Stimulated activated effector memory CD8-positive, alpha-beta T cell treated with anti-CD3 and anti-CD28 coated beads, Interleukin-12 subunit alpha, Interleukin-12 subunit beta, amount 100 ng/mL, for 72 hours (primary cell): ENCODE measurements at regions not wholly inside any gene's neighbourhood (a gene's known extent, or its start where the extent isn't known, plus 50 kb on each side); places are given as distances from the start of the nearest gene placed in this dataset.
"Not testable (repeated sequence)": the region's sequence is repeated elsewhere in the genome, so short reads cannot be mapped to it uniquely, and the experiment has no call there.

Source experiments
- ATAC-seq: fragments of 150-1000 bp; cut with Tn5 transposase; 2 replicates; pipeline ENCODE4 v1.10.0; 2021
- DNase-seq, 2 donors: peaks; one replicate each; pipeline ENCODE4 v3.0.0; 2021 to 2022; ENCODE audit warnings: low spot score in 2 of 2
- H3K27ac Mint-ChIP-seq: one replicate; pipeline ENCODE4 v1.8.0; 2022; ENCODE audit warnings: mild to moderate bottlenecking, mixed read lengths
- H3K36me3 Mint-ChIP-seq: one replicate; pipeline ENCODE4 v1.8.0; 2022; ENCODE audit warnings: mild to moderate bottlenecking, mixed read lengths
- H3K4me1 Mint-ChIP-seq: one replicate; pipeline ENCODE4 v1.8.0; 2022; ENCODE audit warnings: mixed read lengths
- H3K4me3 Mint-ChIP-seq: one replicate; pipeline ENCODE4 v1.8.0; 2022; ENCODE audit warnings: mild to moderate bottlenecking, mixed read lengths
- H3K9me3 Mint-ChIP-seq: one replicate; pipeline ENCODE4 v1.8.0; 2022; ENCODE audit warnings: mixed read lengths

DNA sequence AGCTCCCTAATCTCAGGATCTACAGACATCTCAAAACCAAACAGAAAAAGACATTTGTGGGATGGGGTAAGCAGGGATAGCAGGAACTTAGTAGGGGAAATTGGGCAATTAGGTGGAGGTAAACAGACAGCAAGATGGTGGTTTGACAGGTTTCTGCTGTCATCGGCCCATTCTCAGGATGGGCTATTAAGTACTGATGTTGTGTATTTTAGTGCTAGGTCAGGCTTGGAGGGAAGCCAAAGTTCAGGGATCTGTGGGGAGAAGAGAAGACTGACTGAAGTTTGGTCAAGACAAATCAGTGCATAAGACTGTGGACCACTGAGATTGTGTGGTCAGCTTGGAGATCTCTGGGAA lies 96.8 kb upstream of the THUMPD2 start:
- Mint-ChIP-seq H3K4me3 (no peak overlapping the region), H3K27ac (no peak overlapping the region), H3K4me1 (no peaks in the 10 kb centered on the region), H3K9me3 (peaks cover 4% of the 10 kb centered on the region), H3K36me3 (no peaks in the 10 kb centered on the region)
- ATAC-seq (no peak), DNase-seq (no peak)

DNA sequence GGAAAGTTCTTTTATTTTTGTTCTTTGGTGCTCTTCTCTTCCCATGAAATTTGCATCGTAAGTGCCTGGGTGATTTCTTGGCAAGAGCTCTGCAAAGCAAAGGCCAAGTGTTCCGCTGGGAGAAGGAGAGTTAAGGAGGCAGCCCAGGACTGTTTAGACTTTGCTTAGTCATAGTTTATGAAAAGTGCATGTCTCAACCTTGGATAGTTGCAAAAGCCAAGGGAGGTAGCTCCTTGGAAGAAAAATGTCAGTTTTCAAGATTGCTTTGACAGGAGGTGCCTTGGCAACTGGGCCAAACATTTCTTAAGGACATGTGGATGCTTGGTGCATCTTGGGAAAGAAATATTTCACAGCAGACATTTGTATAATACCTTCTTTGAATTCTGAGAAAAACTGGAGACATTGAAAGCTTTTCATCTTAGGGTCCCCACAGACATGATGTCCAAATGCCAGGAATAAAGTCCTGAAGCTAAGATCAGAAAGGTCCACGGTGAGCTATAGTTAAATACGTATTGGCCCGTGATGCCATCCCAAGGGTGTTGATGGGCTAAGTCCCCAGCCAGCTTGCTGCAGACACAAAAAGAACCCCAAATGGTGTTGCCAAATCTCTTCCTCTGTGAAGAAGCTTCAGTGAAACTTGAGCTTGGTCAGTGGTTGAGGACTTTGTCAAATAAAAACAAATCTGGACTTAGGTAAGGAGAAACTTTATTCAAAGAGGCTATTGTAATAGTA lies 96.3 kb upstream of the THUMPD2 start:
- no peak for DNase-seq
- no peak for ATAC-seq
- no peaks in the 10 kb centered on the region for H3K9me3 Mint-ChIP-seq
- H3K4me3 Mint-ChIP-seq: no peak overlapping the region
- no peak overlapping the region for H3K27ac Mint-ChIP-seq
- no peaks in the 10 kb centered on the region for H3K4me1 Mint-ChIP-seq
- no peaks in the 10 kb centered on the region for H3K36me3 Mint-ChIP-seq

DNA sequence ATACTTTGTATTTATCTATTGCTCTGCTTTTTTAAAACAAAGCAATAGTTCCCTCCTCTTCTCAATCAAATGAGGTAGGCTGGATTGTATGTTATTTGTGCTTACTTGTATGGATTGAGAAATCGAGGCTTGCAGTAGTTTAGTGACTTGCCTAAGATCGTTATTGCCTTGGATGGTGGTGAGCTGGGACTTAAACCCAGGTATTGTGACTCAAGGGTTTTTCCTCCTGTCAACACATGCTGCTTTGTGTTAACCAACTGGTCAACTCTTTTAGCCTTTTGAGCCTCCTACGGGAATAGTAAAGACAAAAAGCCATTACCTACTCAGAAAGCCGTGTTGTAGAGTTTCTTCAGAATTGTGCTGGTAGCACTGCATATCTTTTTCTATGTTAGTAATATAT lies 95.2 kb upstream of the THUMPD2 start:
- Mint-ChIP-seq H3K27ac (no peak overlapping the region), H3K4me1 (no peaks in the 10 kb centered on the region)

DNA sequence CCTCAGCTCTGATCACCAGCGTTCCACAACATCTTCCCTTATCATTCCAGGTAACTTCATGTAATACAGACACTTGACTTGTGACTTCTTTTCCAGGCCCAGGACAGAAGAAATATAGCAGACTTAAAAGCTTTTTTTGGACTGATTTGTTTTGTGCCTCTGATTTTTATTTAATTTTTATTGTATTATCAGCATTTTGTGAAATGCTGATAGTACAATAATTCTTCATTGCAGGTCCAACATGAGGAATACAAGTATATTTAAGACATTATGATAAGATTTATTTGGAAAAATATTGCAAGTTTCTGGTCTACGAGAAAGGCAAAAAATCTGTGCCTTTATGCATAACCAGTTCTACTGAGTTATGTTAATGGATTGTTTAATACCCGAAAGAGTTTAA lies 94.5 kb upstream of the THUMPD2 start:
- no peak overlapping the region for H3K4me3 Mint-ChIP-seq
- no peaks in the 10 kb centered on the region for H3K36me3 Mint-ChIP-seq
- H3K4me1 Mint-ChIP-seq: no peaks in the 10 kb centered on the region
- no peak for DNase-seq
- ATAC-seq: no peak
- no peaks in the 10 kb centered on the region for H3K9me3 Mint-ChIP-seq
- no peak overlapping the region for H3K27ac Mint-ChIP-seq

More for the DNA sequence above, 95.2 kb upstream of the THUMPD2 start:
- DNase-seq (no peak), ATAC-seq (no peak)
- no peaks in the 10 kb centered on the region for H3K9me3 Mint-ChIP-seq
- no peak overlapping the region for H3K4me3 Mint-ChIP-seq
- no peaks in the 10 kb centered on the region for H3K36me3 Mint-ChIP-seq

DNA sequence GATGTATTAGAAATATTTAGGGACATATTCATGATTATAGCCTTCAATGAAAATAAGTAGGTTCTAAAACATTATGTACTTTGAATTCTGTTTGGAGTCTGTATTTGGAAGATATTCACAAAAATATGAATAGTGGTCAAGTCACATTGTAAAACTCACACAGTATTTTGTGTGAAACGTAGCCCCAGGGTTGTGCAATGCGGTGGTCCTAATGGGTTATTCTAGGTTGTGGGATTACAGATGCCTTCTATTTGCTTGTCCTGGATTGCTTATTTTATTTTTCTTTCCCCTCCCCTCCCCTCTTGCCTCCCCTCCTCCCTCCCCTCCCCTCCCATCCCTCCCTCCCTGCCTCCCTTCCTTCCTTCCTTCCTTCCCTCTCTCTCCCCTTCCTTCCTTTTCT lies 93.7 kb upstream of the THUMPD2 start:
- no peak overlapping the region for H3K4me3 Mint-ChIP-seq
- no peak for ATAC-seq
- no peaks in the 10 kb centered on the region for H3K9me3 Mint-ChIP-seq
- no peak for DNase-seq
- no peak overlapping the region for H3K27ac Mint-ChIP-seq
- H3K4me1 Mint-ChIP-seq: no peaks in the 10 kb centered on the region
- H3K36me3 Mint-ChIP-seq: no peaks in the 10 kb centered on the region

DNA sequence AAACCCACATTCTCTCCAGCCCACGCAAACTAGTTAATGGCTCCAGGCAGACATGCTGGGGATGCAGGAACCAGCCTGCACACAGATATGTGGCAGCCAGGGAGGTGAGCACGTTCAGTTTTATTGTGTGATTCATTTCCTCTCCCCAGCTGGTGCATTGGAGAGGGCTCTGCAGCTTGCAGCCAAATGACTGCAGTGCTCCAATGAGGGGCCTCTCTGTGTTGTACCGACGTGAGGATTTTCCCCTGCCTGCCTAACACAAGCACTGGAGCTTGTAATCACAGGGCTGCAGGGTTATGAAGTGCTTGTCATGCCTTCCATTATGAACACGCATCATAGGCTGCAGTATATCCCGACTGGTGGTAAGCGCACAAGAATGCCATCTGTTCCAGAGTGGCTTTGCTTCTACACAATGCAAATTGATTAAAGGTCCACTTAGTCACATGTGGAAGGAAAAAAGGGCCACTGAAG lies 92.3 kb upstream of the THUMPD2 start:
- Mint-ChIP-seq H3K27ac (no peak overlapping the region), H3K9me3 (no peaks in the 10 kb centered on the region), H3K4me3 (no peak overlapping the region), H3K4me1 (no peaks in the 10 kb centered on the region), H3K36me3 (no peaks in the 10 kb centered on the region)
- peak; percentile 28 for ATAC-seq
- no peak for DNase-seq

DNA sequence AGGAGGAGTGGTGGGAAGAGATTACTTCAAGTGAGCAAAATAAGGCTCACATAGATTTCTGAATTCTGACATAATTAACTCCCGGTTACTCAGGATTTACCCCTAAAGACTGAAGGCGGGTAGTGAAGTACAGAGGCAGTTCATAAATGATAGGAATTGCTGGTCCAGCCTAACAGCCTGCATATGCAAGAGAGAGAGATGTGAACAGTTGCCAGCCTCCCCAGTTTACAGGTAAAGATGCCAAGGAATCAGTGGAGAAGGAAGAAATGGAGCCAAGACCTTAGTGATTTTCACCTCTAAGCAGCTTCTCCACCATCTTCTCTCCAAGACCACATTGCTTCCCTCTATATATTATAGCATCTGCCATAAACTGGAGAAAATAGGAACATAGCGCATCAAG lies 91.8 kb upstream of the THUMPD2 start:
- Mint-ChIP-seq H3K27ac (no peak overlapping the region), H3K36me3 (no peaks in the 10 kb centered on the region), H3K4me3 (no peak overlapping the region), H3K9me3 (no peaks in the 10 kb centered on the region), H3K4me1 (no peaks in the 10 kb centered on the region)
- ATAC-seq (no peak), DNase-seq (no peak)

DNA sequence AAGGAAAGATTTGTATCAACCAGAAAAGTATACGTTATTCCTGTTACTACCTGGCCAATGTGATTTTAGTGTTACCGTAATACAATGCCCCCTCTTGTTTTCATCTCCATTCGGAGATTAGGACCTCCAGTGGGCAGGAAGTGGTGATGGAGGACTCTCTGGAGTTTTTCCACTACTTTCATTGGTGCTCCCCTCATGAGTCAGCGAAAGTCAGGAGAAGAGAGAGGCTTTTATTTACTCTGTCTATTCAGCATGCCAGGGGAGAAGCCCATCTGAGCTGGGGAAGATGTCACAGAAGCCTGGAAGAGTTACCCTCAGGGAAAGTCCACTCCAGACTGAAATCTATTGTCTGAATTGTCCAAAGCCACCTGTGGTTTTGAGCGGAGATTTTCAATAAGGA lies 88.2 kb upstream of the THUMPD2 start:
- H3K9me3 Mint-ChIP-seq: no peaks in the 10 kb centered on the region
- H3K36me3 Mint-ChIP-seq: no peaks in the 10 kb centered on the region
- H3K27ac Mint-ChIP-seq: no peak overlapping the region
- no peaks in the 10 kb centered on the region for H3K4me1 Mint-ChIP-seq
- ATAC-seq: no peak
- no peak overlapping the region for H3K4me3 Mint-ChIP-seq
- DNase-seq: no peak

DNA sequence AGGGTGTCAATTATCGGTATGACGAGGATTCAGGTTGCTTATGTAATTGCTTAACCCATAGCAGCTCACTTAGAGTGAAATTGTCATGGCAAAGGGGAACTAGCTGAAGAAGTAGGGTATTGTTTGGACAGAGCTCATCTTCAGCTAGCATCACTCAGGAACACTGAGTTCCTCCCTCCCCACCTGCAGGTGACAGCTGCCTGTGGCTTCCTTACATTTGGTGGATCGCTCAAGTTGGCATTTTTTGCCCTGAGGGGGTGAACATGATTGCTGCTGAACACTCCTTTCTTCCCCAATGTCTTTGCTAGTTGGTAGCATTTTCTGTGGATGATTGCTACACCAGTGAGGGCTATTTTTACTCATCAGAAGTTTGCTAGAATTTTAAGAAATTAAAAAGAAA lies 86.7 kb upstream of the THUMPD2 start:
- ATAC-seq: no peak
- H3K27ac Mint-ChIP-seq: no peak overlapping the region
- no peaks in the 10 kb centered on the region for H3K9me3 Mint-ChIP-seq
- H3K36me3 Mint-ChIP-seq: no peaks in the 10 kb centered on the region
- no peak overlapping the region for H3K4me3 Mint-ChIP-seq
- H3K4me1 Mint-ChIP-seq: no peaks in the 10 kb centered on the region
- DNase-seq: no peak

DNA sequence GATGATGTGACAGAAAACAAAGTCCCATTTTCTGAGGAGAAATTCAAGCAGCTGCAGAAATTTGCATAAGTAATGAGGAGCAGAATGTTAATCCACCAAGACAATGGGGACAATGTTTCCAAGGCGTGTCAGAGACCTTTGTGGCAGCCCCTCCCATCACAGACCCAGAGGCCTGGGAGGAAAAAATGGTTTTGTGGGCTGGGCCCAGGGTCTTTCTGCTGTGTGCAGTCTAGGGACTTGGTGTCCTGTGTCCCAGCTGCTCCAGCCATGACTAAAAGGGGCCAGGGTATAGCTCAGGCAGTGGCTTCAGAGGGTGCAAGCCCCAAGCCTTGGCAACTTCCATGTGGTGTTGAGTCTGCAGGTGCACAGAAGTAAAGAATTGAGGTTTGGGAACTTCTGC lies 84.6 kb upstream of the THUMPD2 start:
- DNase-seq, H3K4me3 Mint-ChIP-seq, H3K27ac Mint-ChIP-seq, H3K9me3 Mint-ChIP-seq, H3K4me1 Mint-ChIP-seq, ATAC-seq, H3K36me3 Mint-ChIP-seq: not testable (repeated sequence)

DNA sequence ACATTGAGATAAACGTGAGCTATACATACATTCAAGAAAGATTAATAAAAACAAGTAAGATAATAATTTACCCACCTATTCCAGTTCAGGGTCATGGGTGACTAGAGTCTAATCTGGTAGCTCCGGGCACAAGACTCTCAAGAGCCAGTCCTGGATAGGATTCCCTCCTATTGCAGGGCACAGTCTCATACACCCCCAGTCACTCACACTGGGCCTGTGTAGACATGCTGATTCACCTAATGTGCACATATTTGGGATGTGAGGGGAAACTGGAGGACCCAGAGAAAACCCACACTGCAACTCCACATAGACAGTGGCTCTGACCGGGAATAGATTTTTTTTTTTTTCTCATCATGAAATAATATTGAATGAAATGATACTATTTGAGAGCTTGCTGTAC lies 81.5 kb upstream of the THUMPD2 start:
- ATAC-seq (no peak), DNase-seq (no peak)
- H3K9me3 Mint-ChIP-seq: no peaks in the 10 kb centered on the region
- H3K27ac Mint-ChIP-seq: no peak overlapping the region
- H3K36me3 Mint-ChIP-seq: no peaks in the 10 kb centered on the region
- H3K4me1 Mint-ChIP-seq: no peaks in the 10 kb centered on the region
- no peak overlapping the region for H3K4me3 Mint-ChIP-seq

DNA sequence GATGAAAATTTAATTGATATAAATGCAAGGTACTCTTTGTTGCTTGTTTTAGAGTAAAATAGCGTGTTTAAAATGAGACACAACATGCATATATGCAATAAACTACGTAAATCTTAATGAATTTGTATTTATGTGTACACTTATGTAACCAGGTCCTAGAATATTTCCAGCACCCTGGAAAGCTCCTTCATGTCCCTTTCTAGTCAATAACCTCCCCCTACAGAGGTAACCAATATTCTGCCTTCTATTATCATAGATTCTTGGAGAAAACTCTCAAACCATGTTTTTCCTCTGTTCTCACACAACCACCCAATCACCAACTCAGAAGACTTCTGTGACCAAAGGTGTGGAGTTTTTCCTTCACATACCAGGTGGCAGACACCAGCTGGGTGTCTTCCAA lies 79.6 kb upstream of the THUMPD2 start:
- no peak for DNase-seq
- Mint-ChIP-seq H3K4me1 (no peaks in the 10 kb centered on the region), H3K27ac (no peak overlapping the region), H3K36me3 (no peaks in the 10 kb centered on the region), H3K9me3 (no peaks in the 10 kb centered on the region), H3K4me3 (no peak overlapping the region)
- no peak for ATAC-seq

DNA sequence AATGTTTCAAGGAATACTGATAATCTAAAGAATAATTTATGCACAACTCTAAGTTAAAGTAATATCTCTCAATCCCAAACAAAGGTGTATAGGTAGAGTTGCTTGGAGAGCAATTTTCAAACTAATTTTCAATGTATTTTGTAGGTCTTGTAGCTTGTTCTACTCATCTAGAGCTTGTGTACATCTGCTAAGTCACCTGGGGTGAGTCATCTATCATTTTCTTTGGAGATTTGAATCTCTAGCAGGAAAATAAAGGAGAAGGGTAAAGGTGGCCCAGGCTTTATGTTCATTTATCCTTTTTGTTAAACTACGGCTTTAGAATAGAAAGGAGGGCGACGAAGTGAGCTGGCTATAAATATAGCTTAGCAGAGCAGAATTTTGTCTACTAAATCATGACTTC lies 76.8 kb upstream of the THUMPD2 start:
- Mint-ChIP-seq H3K4me1 (no peaks in the 10 kb centered on the region), H3K27ac (no peak overlapping the region), H3K36me3 (no peaks in the 10 kb centered on the region), H3K9me3 (no peaks in the 10 kb centered on the region), H3K4me3 (no peak overlapping the region)
- DNase-seq: no peak
- ATAC-seq: no peak

DNA sequence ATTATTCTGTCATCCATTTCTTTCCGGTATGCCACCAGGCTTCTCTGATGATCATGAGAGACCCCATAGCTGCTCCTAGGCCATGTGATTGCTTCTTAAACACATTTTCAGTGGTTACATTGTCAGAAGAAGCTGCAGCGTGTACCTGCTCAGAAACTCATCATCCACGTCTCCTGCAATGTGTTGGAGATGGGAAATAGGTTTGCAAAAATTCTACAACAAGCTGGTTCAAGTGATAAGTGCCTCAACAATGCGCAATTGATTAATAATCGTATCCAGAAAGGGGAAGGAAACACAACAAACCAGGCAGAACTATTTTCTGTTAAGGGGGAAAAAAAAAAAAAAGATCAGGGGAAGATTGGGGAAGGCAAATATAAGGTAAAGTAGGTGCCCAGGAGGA lies 75.7 kb upstream of the THUMPD2 start:
- no peaks in the 10 kb centered on the region for H3K4me1 Mint-ChIP-seq
- no peak overlapping the region for H3K27ac Mint-ChIP-seq
- H3K4me3 Mint-ChIP-seq: no peak overlapping the region
- no peaks in the 10 kb centered on the region for H3K9me3 Mint-ChIP-seq
- no peaks in the 10 kb centered on the region for H3K36me3 Mint-ChIP-seq
- DNase-seq (no peak), ATAC-seq (no peak)

DNA sequence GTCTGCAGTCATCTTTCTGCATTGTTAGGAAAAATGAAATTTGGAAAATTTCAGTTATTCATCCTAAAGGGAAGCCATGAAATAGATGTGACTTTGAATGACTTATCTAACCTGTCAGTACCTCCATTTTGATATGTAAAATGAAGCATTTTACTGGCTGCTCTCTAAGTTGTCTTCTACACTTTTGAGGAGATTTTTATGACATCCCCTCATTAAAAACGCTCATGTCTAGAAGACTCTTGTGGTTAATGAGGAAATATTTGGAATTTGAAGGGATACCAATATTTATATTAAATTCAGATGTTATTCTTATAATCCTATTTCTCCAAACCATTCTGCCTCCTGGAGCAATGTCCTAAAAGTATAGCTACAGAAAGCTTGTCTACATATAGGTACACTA lies 73.8 kb upstream of the THUMPD2 start:
- Mint-ChIP-seq H3K4me1 (no peaks in the 10 kb centered on the region), H3K4me3 (no peak overlapping the region), H3K27ac (no peak overlapping the region), H3K36me3 (no peaks in the 10 kb centered on the region), H3K9me3 (no peaks in the 10 kb centered on the region)
- DNase-seq: no peak
- ATAC-seq: no peak

DNA sequence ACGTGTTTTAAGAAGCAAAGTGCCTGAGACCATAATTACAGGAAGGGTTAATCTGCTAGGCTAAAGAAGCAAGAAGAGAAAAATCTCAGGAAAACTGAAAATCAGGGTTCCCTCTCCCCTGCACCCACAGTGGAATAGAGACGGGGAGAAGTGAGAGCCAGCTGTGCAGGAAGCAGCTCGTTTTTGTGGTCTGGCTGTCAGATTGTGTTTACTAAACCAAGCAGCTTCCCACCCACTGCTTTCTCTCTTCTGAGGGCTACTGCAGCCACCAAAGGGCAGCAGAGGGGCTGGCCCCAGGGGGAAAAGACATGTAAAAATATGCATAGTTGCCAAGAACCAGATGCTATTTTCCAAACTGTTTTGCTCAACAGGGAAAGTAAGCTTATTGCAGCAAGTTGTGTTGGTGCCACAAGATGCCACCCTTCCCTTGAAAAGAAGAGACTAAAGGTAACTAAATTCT lies 72.6 kb upstream of the THUMPD2 start:
- no peak for ATAC-seq
- H3K4me3 Mint-ChIP-seq: no peak overlapping the region
- H3K9me3 Mint-ChIP-seq: no peaks in the 10 kb centered on the region
- H3K4me1 Mint-ChIP-seq: no peaks in the 10 kb centered on the region
- H3K36me3 Mint-ChIP-seq: no peaks in the 10 kb centered on the region
- H3K27ac Mint-ChIP-seq: no peak overlapping the region
- DNase-seq: no peak

DNA sequence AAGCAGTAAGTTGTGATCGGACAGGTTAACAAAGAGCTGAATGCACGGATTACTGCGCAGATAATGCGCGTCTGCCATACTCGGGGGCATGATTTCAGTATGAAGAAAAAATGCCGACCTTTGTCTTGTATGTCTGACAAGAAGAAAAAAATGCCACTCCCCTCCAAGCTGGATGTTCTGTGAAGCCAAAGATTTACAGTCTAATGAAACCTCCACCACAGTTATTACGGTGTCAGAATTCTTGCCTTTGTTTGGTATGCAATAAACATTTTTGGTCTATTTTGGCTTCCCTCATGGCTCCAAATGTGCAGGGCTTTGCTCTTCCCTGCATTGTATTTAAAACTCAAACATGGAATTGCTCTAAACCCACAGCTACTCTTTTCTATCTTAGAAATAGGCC lies 72.2 kb upstream of the THUMPD2 start:
- H3K36me3 Mint-ChIP-seq: no peaks in the 10 kb centered on the region
- no peak overlapping the region for H3K4me3 Mint-ChIP-seq
- no peaks in the 10 kb centered on the region for H3K4me1 Mint-ChIP-seq
- no peak for ATAC-seq
- no peak for DNase-seq
- H3K27ac Mint-ChIP-seq: no peak overlapping the region
- H3K9me3 Mint-ChIP-seq: no peaks in the 10 kb centered on the region
